RWPE2 (cell line): ENCODE measurements at regions not wholly inside any gene's neighbourhood (a gene's known extent, or its start where the extent isn't known, plus 50 kb on each side); places are given as distances from the start of the nearest gene placed in this dataset.

ENCODE experiments used
- ATAC-seq: fragments of 200-7000 bp; cut with Tn5 transposase; 3 replicates; pipeline ENCODE4 v1.9.1; 2021; ENCODE audit warnings: low read depth
- DNase-seq: peaks from one replicate; pipeline ENCODE4 v3.0.0-alpha.2; 2020; ENCODE audit warnings: low spot score
- H3K27ac ChIP-seq: fragments of 450-650 bp; 2 replicates; pipeline ENCODE4 v1.5.1; 2017; ENCODE audit warnings: mild to moderate bottlenecking; ENCODE audit not compliant: poor library complexity, severe bottlenecking
- H3K27me3 ChIP-seq: fragments of 250-450 bp; sonication (Bioruptor Pico); 2 replicates; pipeline ENCODE4 v1.5.1; 2021; ENCODE audit warnings: mild to moderate bottlenecking, moderate library complexity; ENCODE audit not compliant: insufficient read depth, poor library complexity, severe bottlenecking
- H3K36me3 ChIP-seq: fragments of 250-450 bp; sonication (Bioruptor Pico); 2 replicates; pipeline ENCODE4 v1.5.1; 2020; ENCODE audit warnings: low read depth, mild to moderate bottlenecking, moderate library complexity
- H3K4me1 ChIP-seq: fragments of 250-450 bp; sonication (Bioruptor Pico); 2 replicates; pipeline ENCODE4 v1.5.1; 2021; ENCODE audit warnings: mild to moderate bottlenecking, moderate library complexity; ENCODE audit not compliant: insufficient read depth, poor library complexity, severe bottlenecking
- H3K4me3 ChIP-seq: fragments of 250-450 bp; sonication (Bioruptor Pico); 2 replicates; pipeline ENCODE4 v1.5.1; 2021; ENCODE audit warnings: mild to moderate bottlenecking, moderate library complexity; ENCODE audit not compliant: severe bottlenecking
- H3K9me3 ChIP-seq: fragments of 250-450 bp; sonication (Bioruptor Pico); 2 replicates; pipeline ENCODE4 v1.5.1; 2021; ENCODE audit warnings: mild to moderate bottlenecking, moderate library complexity; ENCODE audit not compliant: severe bottlenecking
- TF ChIP-seq, protein P1 (sequence below): fragments of 450-650 bp; IDR thresholded peaks from one replicate; pipeline ENCODE4 v1.5.1; 2017; ENCODE audit warnings: mild to moderate bottlenecking, moderate library complexity; ENCODE audit not compliant: poor library complexity, severe bottlenecking

DNA sequence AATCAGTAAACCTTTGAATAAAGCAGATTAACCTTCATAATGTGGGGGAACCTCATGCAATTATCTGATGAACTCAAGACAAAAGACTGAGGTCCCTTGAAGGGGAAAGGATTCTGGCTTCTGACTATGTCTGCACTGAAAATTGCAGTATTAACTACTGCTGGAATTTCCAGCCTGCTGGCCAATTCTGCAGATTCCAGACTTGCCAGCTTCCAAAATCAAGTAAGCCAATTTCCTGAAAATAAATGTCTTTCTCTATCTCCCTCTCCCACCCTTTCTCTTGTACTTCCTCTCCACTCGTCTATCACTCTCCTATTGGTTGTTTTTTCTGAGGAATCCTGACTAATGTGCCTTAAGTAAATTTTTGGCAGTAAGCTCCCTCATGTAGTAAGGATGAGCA is 1479.9 kb upstream of the PRR20A start:
- no peaks in the 10 kb centered on the region for H3K4me1 ChIP-seq
- H3K36me3 ChIP-seq = no peaks in the 10 kb centered on the region
- H3K9me3 ChIP-seq = no peaks in the 10 kb centered on the region
- H3K27me3 ChIP-seq = no peaks in the 10 kb centered on the region
- ATAC-seq (no peak), DNase-seq (no peak)
- H3K27ac ChIP-seq = no peak overlapping the region
- H3K4me3 ChIP-seq = no peak overlapping the region
- TF ChIP-seq, protein P1, sequence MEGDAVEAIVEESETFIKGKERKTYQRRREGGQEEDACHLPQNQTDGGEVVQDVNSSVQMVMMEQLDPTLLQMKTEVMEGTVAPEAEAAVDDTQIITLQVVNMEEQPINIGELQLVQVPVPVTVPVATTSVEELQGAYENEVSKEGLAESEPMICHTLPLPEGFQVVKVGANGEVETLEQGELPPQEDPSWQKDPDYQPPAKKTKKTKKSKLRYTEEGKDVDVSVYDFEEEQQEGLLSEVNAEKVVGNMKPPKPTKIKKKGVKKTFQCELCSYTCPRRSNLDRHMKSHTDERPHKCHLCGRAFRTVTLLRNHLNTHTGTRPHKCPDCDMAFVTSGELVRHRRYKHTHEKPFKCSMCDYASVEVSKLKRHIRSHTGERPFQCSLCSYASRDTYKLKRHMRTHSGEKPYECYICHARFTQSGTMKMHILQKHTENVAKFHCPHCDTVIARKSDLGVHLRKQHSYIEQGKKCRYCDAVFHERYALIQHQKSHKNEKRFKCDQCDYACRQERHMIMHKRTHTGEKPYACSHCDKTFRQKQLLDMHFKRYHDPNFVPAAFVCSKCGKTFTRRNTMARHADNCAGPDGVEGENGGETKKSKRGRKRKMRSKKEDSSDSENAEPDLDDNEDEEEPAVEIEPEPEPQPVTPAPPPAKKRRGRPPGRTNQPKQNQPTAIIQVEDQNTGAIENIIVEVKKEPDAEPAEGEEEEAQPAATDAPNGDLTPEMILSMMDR = no peak

DNA sequence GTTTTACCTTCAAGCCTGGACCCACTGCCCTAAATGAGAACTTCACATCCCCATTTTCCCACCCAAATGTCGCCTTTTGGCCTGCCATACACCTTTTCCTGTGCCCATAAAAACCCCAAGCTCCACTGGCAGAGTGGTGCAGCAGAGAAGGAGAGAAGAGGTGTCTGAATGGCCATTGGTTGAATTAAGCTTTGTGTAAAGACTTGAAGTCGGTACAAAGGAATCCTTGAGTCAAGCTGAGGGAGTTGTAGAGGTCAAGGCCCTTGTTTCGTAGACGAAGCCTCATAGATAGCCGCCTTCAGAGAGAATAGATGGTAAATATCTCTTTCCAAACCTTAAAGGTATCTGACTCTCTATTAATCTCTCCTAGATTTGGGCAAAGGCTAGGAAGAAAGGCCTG is 1479.2 kb upstream of the PRR20A start:
- H3K27ac ChIP-seq = no peak overlapping the region

DNA sequence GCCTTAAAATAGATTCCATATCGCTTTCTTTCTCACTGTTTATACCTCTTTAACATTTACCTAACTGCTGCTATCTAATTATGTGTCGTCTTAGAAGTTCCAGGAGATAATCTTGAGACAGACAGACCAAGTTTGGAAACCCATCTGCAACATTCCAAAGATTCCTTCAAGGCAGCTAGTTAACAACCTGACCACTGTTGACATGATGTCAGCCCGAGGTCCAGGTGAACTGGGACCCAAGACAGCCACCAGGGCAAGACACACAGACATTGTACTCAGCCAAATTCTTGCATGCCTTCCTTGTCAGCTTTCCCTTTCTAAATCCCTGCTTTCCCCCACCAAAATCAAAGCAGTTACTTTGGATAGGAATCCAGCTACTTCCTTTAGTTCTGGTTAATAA is 1476.5 kb upstream of the PRR20A start:
- no peak for DNase-seq
- no peaks in the 10 kb centered on the region for H3K9me3 ChIP-seq
- no peaks in the 10 kb centered on the region for H3K4me1 ChIP-seq
- ATAC-seq = no peak
- TF ChIP-seq, protein P1 = no peak
- no peaks in the 10 kb centered on the region for H3K36me3 ChIP-seq
- no peak overlapping the region for H3K4me3 ChIP-seq
- H3K27me3 ChIP-seq = no peaks in the 10 kb centered on the region
- H3K27ac ChIP-seq = no peak overlapping the region

More for the DNA sequence above, 1479.2 kb upstream of the PRR20A start:
- Histone ChIP-seq H3K27me3 (no peaks in the 10 kb centered on the region), H3K4me1 (no peaks in the 10 kb centered on the region), H3K9me3 (no peaks in the 10 kb centered on the region), H3K4me3 (no peak overlapping the region), H3K36me3 (no peaks in the 10 kb centered on the region)
- no peak for DNase-seq
- ATAC-seq = no peak
- TF ChIP-seq, protein P1 = no peak

DNA sequence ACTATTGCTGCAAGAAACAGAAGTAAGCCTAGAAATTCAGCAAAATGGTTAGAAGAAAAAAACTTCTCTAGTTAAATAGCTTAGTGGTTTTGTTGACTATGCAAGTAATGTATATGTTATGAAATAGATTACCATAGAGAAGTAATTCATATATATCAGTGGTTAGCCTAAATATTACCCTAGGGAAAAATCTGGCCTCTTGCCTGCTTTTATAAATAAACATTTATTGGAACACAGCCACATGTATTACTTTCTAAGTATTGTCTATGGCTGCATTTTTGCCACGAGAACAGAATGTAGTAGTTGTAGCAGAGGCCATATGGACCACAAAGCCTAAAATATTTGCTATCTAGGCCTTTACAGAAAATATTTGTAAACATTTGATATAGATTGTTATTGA is 1471.7 kb upstream of the PRR20A start:
- TF ChIP-seq, protein P1 = no peak
- Histone ChIP-seq H3K36me3 (no peaks in the 10 kb centered on the region), H3K4me3 (no peak overlapping the region), H3K27me3 (no peaks in the 10 kb centered on the region), H3K27ac (no peak overlapping the region), H3K9me3 (no peaks in the 10 kb centered on the region), H3K4me1 (no peaks in the 10 kb centered on the region)
- ATAC-seq (no peak), DNase-seq (no peak)

DNA sequence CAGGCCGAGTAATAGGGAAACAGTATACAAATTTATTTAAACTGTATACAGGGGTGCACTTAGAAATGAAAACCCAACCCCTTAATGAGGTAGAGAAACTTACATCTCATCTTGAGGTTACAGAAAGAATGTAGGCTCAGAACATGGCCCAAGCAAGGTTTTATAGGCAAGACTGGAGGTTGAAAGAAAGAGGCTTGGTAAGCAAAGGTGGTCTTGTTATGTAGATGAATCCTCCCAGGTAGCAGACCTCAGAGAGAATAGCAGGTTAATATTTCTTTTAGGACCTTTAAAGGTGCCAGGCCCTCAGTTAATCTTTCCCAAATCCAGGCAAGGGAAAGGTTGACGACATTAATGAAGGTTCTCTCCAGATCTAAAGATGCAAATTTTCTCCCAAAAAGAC is 1466.8 kb upstream of the PRR20A start:
- TF ChIP-seq, protein P1 = no peak
- Histone ChIP-seq H3K4me1 (no peaks in the 10 kb centered on the region), H3K4me3 (no peak overlapping the region), H3K36me3 (no peaks in the 10 kb centered on the region), H3K27me3 (no peaks in the 10 kb centered on the region), H3K27ac (no peak overlapping the region), H3K9me3 (no peaks in the 10 kb centered on the region)
- ATAC-seq (no peak), DNase-seq (no peak)
